ENCODE measurements at regions not wholly inside any gene's neighbourhood (a gene's known extent, or its start where the extent isn't known, plus 50 kb on each side); places are given as distances from the start of the nearest gene placed in this dataset.

- DNase-seq (ENCODE audit: low read depth) = no peak
- H3K4me3 ChIP-seq (replicated peaks; ENCODE audit: low read depth, low read length) = no peak overlapping the region
- no peak for TF ChIP-seq CTCF (IDR thresholded peaks at IDR 0.05; ENCODE audit: low read length, missing control alignments)
Measured at GRCh38 chr7:153398370-153398769, 638.8 kb downstream of the ACTR3B start.

- no peak overlapping the region for H3K4me3 ChIP-seq (replicated peaks; ENCODE audit: low read depth, low read length)
- no peak for DNase-seq (ENCODE audit: low read depth)
- TF ChIP-seq CTCF (IDR thresholded peaks at IDR 0.05; ENCODE audit: low read length, missing control alignments) = no peak
Measured at GRCh38 chr7:153398789-153399553, 639.4 kb downstream of the ACTR3B start.

GRCh38 chr7:153399554-153399940, 640.0 kb downstream of the ACTR3B start:
- no peak for DNase-seq (ENCODE audit: low read depth)
- TF ChIP-seq CTCF (IDR thresholded peaks at IDR 0.05; ENCODE audit: low read length, missing control alignments) = no peak
- H3K4me3 ChIP-seq (replicated peaks; ENCODE audit: low read depth, low read length) = no peak overlapping the region

GRCh38 chr7:153400735-153401593, 641.4 kb downstream of the ACTR3B start:
- TF ChIP-seq CTCF (IDR thresholded peaks at IDR 0.05; ENCODE audit: low read length, missing control alignments) = no peak
- DNase-seq (ENCODE audit: low read depth) = no peak
- H3K4me3 ChIP-seq (replicated peaks; ENCODE audit: low read depth, low read length) = no peak overlapping the region

- no peak for TF ChIP-seq CTCF (IDR thresholded peaks at IDR 0.05; ENCODE audit: low read length, missing control alignments)
- DNase-seq (ENCODE audit: low read depth) = no peak
- H3K4me3 ChIP-seq (replicated peaks; ENCODE audit: low read depth, low read length) = no peak overlapping the region
Measured at GRCh38 chr7:153401795-153402720, 642.5 kb downstream of the ACTR3B start.

GRCh38 chr7:153402721-153403541, 643.4 kb downstream of the ACTR3B start:
- no peak for DNase-seq (ENCODE audit: low read depth)
- no peak for TF ChIP-seq CTCF (IDR thresholded peaks at IDR 0.05; ENCODE audit: low read length, missing control alignments)

More at GRCh38 chr7:153402721-153403541, 643.4 kb downstream of the ACTR3B start:
- H3K4me3 ChIP-seq (replicated peaks; ENCODE audit: low read depth, low read length) = no peak overlapping the region

Data from fibroblast of pulmonary artery (primary cell).